ENCODE measurements at regions not wholly inside any gene's neighbourhood (a gene's known extent, or its start where the extent isn't known, plus 50 kb on each side); places are given as distances from the start of the nearest gene placed in this dataset.

DNA sequence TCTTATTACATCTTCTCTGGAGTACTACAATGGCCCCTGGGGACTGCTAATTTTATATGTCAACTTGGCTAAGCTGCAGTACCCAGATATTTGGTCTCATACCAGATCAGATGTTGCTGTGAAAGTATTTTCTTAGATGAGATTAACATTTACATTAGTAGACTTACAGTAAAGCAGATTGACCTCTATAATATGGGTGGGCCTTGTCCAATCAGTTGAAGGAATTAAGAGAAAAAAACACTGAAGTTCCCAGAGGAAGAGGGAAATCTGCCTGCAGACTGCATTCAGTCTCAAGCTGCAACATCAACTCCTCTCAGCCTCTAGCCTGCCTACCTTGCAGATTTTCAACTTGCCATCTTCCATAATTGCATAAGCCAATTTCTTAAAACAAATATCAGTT is 430.1 kb downstream of the MED13L start:
- TF ChIP-seq EZH2 (IDR thresholded peaks at IDR 0.05; ENCODE audit: insufficient read depth, poor library complexity, severe bottlenecking), result no peak
- TF ChIP-seq EZH2phosphoT487 (IDR thresholded peaks at IDR 0.05; ENCODE audit: insufficient read depth, low read depth), result no peak

All from GM23248 (cell line).